IMR-90 (cell line): ENCODE measurements at regions not wholly inside any gene's neighbourhood (a gene's known extent, or its start where the extent isn't known, plus 50 kb on each side); places are given as distances from the start of the nearest gene placed in this dataset.

Source experiments
- ATAC-seq: fragments of 200-7000 bp; cut with Tn5 transposase; 2 replicates; pipeline ENCODE4 v1.9.1; 2020; ENCODE audit warnings: low read depth, mild to moderate bottlenecking, moderate library complexity
- BruUV-seq: library from RNA; stranded (reverse); fragments of 400-500 nt; replicated peaks from 2 replicates; lab custom pipeline; 2021; lab: Mats Ljungman, UMichigan
- CTCF ChIA-PET: fragments of 300-600 bp; formaldehyde crosslinking; extraction: SDS; loops from one replicate; lab custom pipeline; 2021; ENCODE audit warnings: antibody characterized with exemption; lab: Yijun Ruan, JAX
- POLR2A ChIA-PET: fragments of 300-600 bp; sonication (Branson Sonifier 250); formaldehyde crosslinking; loops from one replicate; lab custom pipeline; 2022; ENCODE audit warnings: antibody characterized with exemption; ENCODE audit not compliant: unreplicated experiment; lab: Charles Lee
- DNase-seq: peaks from one replicate; pipeline ENCODE4 v3.0.0; 2013
- H2AFZ ChIP-seq: replicated peaks from 2 replicates; pipeline ENCODE3; 2013; ENCODE audit warnings: low read length, mild to moderate bottlenecking; ENCODE audit not compliant: poor library complexity
- H2AK5ac ChIP-seq: 2 replicates; pipeline ENCODE4 v1.6.1; 2013; ENCODE audit warnings: low read depth, low read length, inconsistent platforms
- H2AK9ac ChIP-seq: replicated peaks from 2 replicates; pipeline ENCODE3; 2013; ENCODE audit warnings: mild to moderate bottlenecking, low read depth, low read length, moderate library complexity; ENCODE audit not compliant: poor library complexity
- H2BK120ac ChIP-seq: 2 replicates; pipeline ENCODE4 v1.6.1; 2013; ENCODE audit warnings: low read depth, low read length, inconsistent platforms
- H2BK15ac ChIP-seq: 3 replicates; pipeline ENCODE4 v1.6.1; 2013; ENCODE audit warnings: low read depth, low read length, inconsistent platforms
- H2BK20ac ChIP-seq: 2 replicates; pipeline ENCODE4 v1.6.1; 2013; ENCODE audit warnings: low read depth, mild to moderate bottlenecking, inconsistent platforms, low read length, moderate library complexity
- H2BK5ac ChIP-seq: 2 replicates; pipeline ENCODE4 v1.6.1; 2013; ENCODE audit warnings: mild to moderate bottlenecking, low read depth, low read length, inconsistent platforms; ENCODE audit not compliant: poor library complexity, severe bottlenecking
- H3K14ac ChIP-seq: replicated peaks from 2 replicates; pipeline ENCODE4 v1.6.1; 2013; ENCODE audit warnings: low read depth, low read length, inconsistent platforms
- H3K18ac ChIP-seq: 2 replicates; pipeline ENCODE4 v1.6.1; 2013; ENCODE audit warnings: low read depth, low read length, control low read depth
- H3K23ac ChIP-seq: 2 replicates; pipeline ENCODE4 v1.6.1; 2013; ENCODE audit warnings: low read depth, low read length, inconsistent platforms
- H3K27ac ChIP-seq: 2 replicates; pipeline ENCODE4 v1.5.1; 2013; ENCODE audit warnings: mild to moderate bottlenecking, control low read depth, low read length; ENCODE audit not compliant: insufficient read depth
- H3K27me3 ChIP-seq: 2 replicates; pipeline ENCODE4 v1.6.1; 2013; ENCODE audit warnings: low read length; ENCODE audit not compliant: control insufficient read depth, insufficient read depth
- H3K36me3 ChIP-seq: 2 replicates; pipeline ENCODE4 v1.6.1; 2013; ENCODE audit warnings: low read length, mixed read lengths; ENCODE audit not compliant: control insufficient read depth, insufficient read depth
- H3K4ac ChIP-seq: 2 replicates; pipeline ENCODE4 v1.6.1; 2013; ENCODE audit warnings: low read depth, low read length, inconsistent platforms
- H3K4me1 ChIP-seq: 2 replicates; pipeline ENCODE4 v1.6.1; 2013; ENCODE audit warnings: low read length, mixed read lengths; ENCODE audit not compliant: control insufficient read depth, insufficient read depth
- H3K4me2 ChIP-seq: 2 replicates; pipeline ENCODE4 v1.6.1; 2013; ENCODE audit warnings: low read depth, mild to moderate bottlenecking, control low read depth, low read length, moderate library complexity
- H3K4me3 ChIP-seq: 2 replicates; pipeline ENCODE4 v1.5.1; 2013; ENCODE audit warnings: low read depth, mild to moderate bottlenecking, control low read depth, low read length, moderate library complexity; ENCODE audit not compliant: insufficient read depth
- H3K56ac ChIP-seq: 2 replicates; pipeline ENCODE4 v1.6.1; 2013; ENCODE audit warnings: low read length, inconsistent platforms; ENCODE audit not compliant: insufficient read depth; ENCODE audit errors: extremely low read depth
- H3K79me1 ChIP-seq, 2 experiments: 2 replicates each; pipeline ENCODE4 v1.6.1; 2013; ENCODE audit warnings: low read length in 2 of 2, inconsistent platforms in 1 of 2, low read depth in 1 of 2
- H3K9ac ChIP-seq: 2 replicates; pipeline ENCODE4 v1.6.1; 2013; ENCODE audit warnings: low read depth, low read length, control low read depth
- H3K9me1 ChIP-seq: 2 replicates; pipeline ENCODE4 v1.6.1; 2013; ENCODE audit warnings: low read length, inconsistent platforms; ENCODE audit not compliant: insufficient read depth
- H3K9me3 ChIP-seq: 2 replicates; pipeline ENCODE4 v1.6.1; 2013; ENCODE audit warnings: low read length; ENCODE audit not compliant: control insufficient read depth, insufficient read depth
- H4K20me1 ChIP-seq: 2 replicates; pipeline ENCODE4 v1.6.1; 2013; ENCODE audit warnings: low read length, inconsistent platforms; ENCODE audit not compliant: insufficient read depth
- H4K5ac ChIP-seq: 2 replicates; pipeline ENCODE4 v1.6.1; 2013; ENCODE audit warnings: mild to moderate bottlenecking, low read depth, low read length, control low read depth
- H4K8ac ChIP-seq, 2 experiments: 2 replicates each; pipeline ENCODE4 v1.6.1; 2013; ENCODE audit warnings: low read depth in 2 of 2, low read length in 2 of 2, control low read depth in 1 of 2, inconsistent platforms in 1 of 2
- H4K91ac ChIP-seq: 2 replicates; pipeline ENCODE4 v1.6.1; 2013; ENCODE audit warnings: low read depth, low read length, inconsistent platforms; ENCODE audit not compliant: insufficient read depth
- BHLHE40 ChIP-seq: fragments of 150-350 bp; IDR thresholded peaks from 2 replicates; pipeline ENCODE4 v1.6.1; 2016; ENCODE audit warnings: mild to moderate bottlenecking, low read depth, low read length
- CEBPB ChIP-seq: IDR thresholded peaks from 2 replicates; pipeline ENCODE4 v1.6.1; 2012; ENCODE audit warnings: low read depth, low read length, improper control_type of control experiment
- CHD1 ChIP-seq: IDR thresholded peaks from 2 replicates; pipeline ENCODE4 v1.6.1; 2012; ENCODE audit warnings: low read depth, low read length, improper control_type of control experiment
- CTCF ChIP-seq: conservative IDR thresholded peaks from 2 replicates; pipeline ENCODE4 v1.5.1; 2012; ENCODE audit warnings: mild to moderate bottlenecking, low read depth, low read length, improper control_type of control experiment
- MAFK ChIP-seq: IDR thresholded peaks from 2 replicates; pipeline ENCODE4 v1.6.1; 2012; ENCODE audit warnings: low read depth, low read length, improper control_type of control experiment
- MAZ ChIP-seq: IDR thresholded peaks from 2 replicates; pipeline ENCODE4 v1.6.1; 2012; ENCODE audit warnings: low read depth, mild to moderate bottlenecking, low read length, improper control_type of control experiment, moderate library complexity, borderline replicate concordance
- NFE2L2 ChIP-seq: fragments of 150-350 bp; IDR thresholded peaks from 2 replicates; pipeline ENCODE4 v1.6.1; 2016; ENCODE audit warnings: low read depth, mild to moderate bottlenecking, low read length
- RAD21 ChIP-seq: IDR thresholded peaks from 2 replicates; pipeline ENCODE4 v1.6.1; 2012; ENCODE audit warnings: low read length, improper control_type of control experiment
- RFX5 ChIP-seq: IDR thresholded peaks from 2 replicates; pipeline ENCODE4 v1.8.0; 2012; ENCODE audit warnings: low read depth, mild to moderate bottlenecking, low read length, moderate library complexity
- SMC3 ChIP-seq: fragments of 150-350 bp; IDR thresholded peaks from 2 replicates; pipeline ENCODE4 v1.6.1; 2016; ENCODE audit warnings: low read depth, mild to moderate bottlenecking, antibody characterized with exemption, low read length, moderate library complexity
- WGBS, 2 experiments: methylation state at CpG; one replicate each; pipeline versions ENCODE4 v1.1.5 to v1.1.7; 2013; ENCODE audit warnings: missing lambda C conversion rate in 2 of 2; ENCODE audit not compliant: insufficient read length in 1 of 2; ENCODE audit errors: extremely low coverage in 2 of 2; 5-methylcytosine and 5-hydroxymethylcytosine counted together
- dilution Hi-C: fragments of 300-500 bp; cut with HindIII; formaldehyde crosslinking; loops from one replicate; pipeline ENCODE4 v1.14.3; 2018; ENCODE audit warnings: low sequenced_read_pairs; ENCODE audit not compliant: unreplicated experiment
- in situ Hi-C: fragments of 300-500 bp; cut with MboI; formaldehyde crosslinking; loops from 3 replicates; pipeline ENCODE4 v1.14.3; 2019; ENCODE audit warnings: low sequenced_read_pairs, inconsistent platforms, mixed read lengths
- intact Hi-C: fragments of 100-400 bp; cut with micrococcal nuclease; formaldehyde crosslinking; loops from 2 replicates; pipeline ENCODE4 v1.10.0; 2022

- no peak overlapping the region for H3K23ac ChIP-seq
- H3K4me3 ChIP-seq: no peak overlapping the region
- dilution Hi-C loops: no loop called here
- H3K4me2 ChIP-seq: no peak overlapping the region
- in situ Hi-C loops: no loop called here
- no peak overlapping the region for H3K4ac ChIP-seq
- no peak overlapping the region for H2AFZ ChIP-seq
- H3K18ac ChIP-seq: no peak overlapping the region
- H3K14ac ChIP-seq: no peak overlapping the region
- H4K91ac ChIP-seq: no peak overlapping the region
- H3K56ac ChIP-seq: no peak overlapping the region
- peaks cover 13% of the 10 kb centered on the region for H3K27me3 ChIP-seq
- ATAC-seq (no peak), DNase-seq (no peak)
- no peaks in the 10 kb centered on the region for H4K20me1 ChIP-seq
- H2AK9ac ChIP-seq: no peak overlapping the region
- no CpG with 5 or more reads among the region's 2 CpGs for WGBS, 2 experiments
- BruUV-seq: no TSS peak
- H3K9me3 ChIP-seq: no peaks in the 10 kb centered on the region
- no peaks in the 10 kb centered on the region for H3K36me3 ChIP-seq
- intact Hi-C loops: no loop called here
- no peak overlapping the region for H2BK15ac ChIP-seq
- no peak overlapping the region for H2AK5ac ChIP-seq
- ChIA-PET CTCF (interaction anchor here (1.4 kb wide), 1 partner anchor 10 kb away, joined by 4 read pairs; no protein-coding TSS in a partner anchor), POLR2A (no interaction called here)
- H2BK5ac ChIP-seq: no peak overlapping the region
- H3K4me1 ChIP-seq: no peaks in the 10 kb centered on the region
- H4K8ac ChIP-seq: no peak overlapping the region
- no peaks in the 10 kb centered on the region for H3K9me1 ChIP-seq
- H3K79me1 ChIP-seq: no peaks in the 10 kb centered on the region
- H2BK120ac ChIP-seq: no peak overlapping the region
- H3K27ac ChIP-seq: no peak overlapping the region
- H2BK20ac ChIP-seq: no peak overlapping the region
- H3K9ac ChIP-seq: no peak overlapping the region
- no peak overlapping the region for H4K5ac ChIP-seq
- TF ChIP-seq MAZ (no peak), CEBPB (no peak), SMC3 (no peak), NFE2L2 (no peak), RFX5 (no peak), RAD21 (no peak), BHLHE40 (no peak), MAFK (no peak), CTCF (no peak), CHD1 (no peak)
These were observed 199.2 kb downstream of the ICOS start for GRCh38 chr2:204135752-204136151.
